ENCODE measurements at regions not wholly inside any gene's neighbourhood (a gene's known extent, or its start where the extent isn't known, plus 50 kb on each side); places are given as distances from the start of the nearest gene placed in this dataset.
A peak's percentile ranks its signal among the peaks of the same experiment; 100 is the strongest.
"Not testable (repeated sequence)": the region's sequence is repeated elsewhere in the genome, so short reads cannot be mapped to it uniquely, and the experiment has no call there.

DNA sequence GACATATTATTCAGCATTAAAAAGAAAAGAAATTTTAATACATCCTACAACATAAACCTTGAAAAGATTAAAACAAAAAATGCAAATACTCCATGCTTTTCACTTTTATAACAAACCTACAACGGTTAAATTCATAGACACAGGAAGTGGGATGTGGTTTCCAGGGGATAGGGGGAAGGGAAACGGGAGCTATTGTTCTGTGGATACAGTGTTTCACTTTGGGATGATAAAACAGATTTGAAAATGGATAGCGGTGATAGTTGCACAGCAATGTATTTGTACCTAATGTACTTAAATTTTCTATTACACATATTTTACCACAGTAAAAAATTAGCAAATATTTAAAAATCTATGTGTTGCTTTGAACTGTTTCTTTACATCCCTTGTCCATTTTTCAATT lies 368.0 kb downstream of the CDY2B start:
- DNase-seq (ENCODE audit: low read depth): not testable (repeated sequence)

DNA sequence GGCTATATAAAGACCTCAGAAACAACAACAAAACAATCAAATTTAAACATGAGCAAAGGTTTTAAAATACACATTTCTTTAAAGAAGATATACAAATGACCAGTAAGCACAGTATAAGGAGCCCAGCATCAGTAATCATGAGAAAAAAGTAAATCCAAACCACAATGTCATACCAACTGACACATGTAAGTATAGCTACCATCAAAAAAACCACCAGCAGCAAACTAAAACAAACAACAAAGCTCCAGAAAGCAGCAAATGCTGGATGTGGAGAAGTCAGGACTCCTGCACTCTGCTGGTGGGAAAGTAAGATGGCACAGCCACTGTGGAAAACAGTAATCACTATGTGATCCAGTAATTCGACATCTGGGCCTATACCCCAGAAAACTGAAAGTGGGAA lies 368.5 kb downstream of the CDY2B start:
- DNase-seq (ENCODE audit: low read depth): not testable (repeated sequence)

GRCh38 chrY:17505834-17506233 lies 374.2 kb downstream of the CDY2B start:
- not testable (repeated sequence) for DNase-seq (ENCODE audit: low read depth)

DNA sequence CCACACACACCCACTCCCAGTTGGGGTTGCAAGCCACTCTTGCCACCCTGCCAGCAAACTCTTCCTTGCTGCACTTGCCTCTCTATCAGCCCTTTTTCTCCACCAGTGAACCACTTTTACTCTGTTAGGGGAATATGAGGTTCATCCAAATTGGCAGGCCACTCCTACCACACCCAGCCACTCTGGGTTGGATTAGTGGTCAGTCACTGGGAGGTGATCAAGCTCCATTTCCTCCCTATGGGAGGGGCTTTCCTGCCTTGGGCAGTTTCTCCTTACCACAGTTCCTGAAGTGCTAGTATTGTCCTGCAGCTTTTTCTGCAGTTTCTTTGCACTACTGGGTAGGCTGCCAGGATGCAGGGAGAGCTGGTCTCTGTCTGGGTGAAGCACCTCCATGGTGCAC lies 395.3 kb downstream of the CDY2B start:
- not testable (repeated sequence) for DNase-seq (ENCODE audit: low read depth)

- DNase-seq (ENCODE audit: low read depth): not testable (repeated sequence)
Observed at GRCh38 chrY:17484157-17484556, 395.9 kb downstream of the CDY2B start.

- not testable (repeated sequence) for DNase-seq (ENCODE audit: low read depth)
Observed at GRCh38 chrY:17481389-17482022, 398.5 kb downstream of the CDY2B start.

DNA sequence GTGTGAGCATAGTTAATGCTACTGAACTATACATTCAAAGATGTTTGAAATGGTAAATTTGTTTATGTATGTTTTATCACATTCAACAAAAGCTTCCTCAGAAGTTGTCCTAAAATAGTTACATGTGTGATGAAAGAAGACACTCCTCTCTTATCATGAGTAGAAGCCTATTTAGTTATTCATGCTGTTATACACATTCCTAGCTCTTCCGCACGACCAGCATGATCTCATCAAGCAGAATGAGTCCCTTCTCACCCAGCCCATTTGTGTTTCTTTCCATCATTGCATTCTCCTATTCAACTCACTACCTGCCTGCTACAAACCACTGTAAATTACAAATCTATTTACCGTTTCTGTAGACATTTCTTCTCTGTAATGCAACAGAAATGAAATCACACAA lies 408.0 kb downstream of the CDY2B start:
- not testable (repeated sequence) for DNase-seq (ENCODE audit: low read depth)

DNA sequence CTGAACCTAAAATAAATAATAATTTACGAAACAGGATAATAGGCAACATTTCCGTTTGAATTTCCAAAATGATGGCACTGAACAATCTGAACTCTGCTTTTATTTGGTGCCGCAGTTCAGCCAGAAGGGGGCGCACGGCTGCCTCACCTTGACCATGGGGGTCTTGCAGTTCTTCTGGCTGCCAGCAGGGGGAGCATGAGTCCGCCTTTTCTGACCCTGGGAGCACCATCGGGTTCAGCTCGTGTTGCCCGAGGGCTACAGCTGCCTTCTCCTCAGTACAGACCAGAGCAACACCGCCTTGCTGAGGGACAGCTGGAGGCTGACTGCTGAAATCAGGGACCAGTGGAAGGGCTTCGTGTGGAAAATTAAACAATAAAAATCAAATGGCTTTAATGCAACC lies 420.3 kb downstream of the CDY2B start:
- DNase-seq (ENCODE audit: low read depth): not testable (repeated sequence)

DNA sequence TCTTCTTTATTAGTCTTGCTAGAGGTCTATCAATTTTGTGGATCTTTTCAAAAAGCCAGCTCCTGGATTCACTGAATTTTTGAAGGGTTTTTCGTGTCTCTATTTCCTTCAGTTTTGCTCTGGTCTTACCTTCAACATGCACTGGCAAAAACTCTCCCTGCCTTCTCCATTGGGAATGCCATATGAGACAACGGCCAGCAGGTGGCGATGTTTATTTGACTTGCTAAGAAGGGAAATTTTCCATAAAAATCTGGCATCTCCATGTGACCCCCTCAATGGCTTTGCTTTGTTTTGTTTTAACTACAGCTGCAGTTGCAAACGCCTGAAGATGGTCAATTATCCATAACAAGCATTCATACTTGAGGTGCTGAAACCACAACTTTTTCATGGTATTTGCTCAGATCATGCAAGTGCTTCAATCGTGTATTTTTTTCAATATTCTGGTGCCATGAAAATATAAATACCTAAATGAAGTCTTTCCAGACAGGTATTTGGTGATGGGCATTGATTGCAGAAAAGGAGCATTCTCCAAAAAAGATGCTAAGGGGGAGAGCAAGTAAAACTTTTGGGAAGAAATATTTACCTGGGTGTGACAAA lies 449.4 kb downstream of the CDY2B start:
- DNase-seq (ENCODE audit: low read depth): peak; percentile 0

DNA sequence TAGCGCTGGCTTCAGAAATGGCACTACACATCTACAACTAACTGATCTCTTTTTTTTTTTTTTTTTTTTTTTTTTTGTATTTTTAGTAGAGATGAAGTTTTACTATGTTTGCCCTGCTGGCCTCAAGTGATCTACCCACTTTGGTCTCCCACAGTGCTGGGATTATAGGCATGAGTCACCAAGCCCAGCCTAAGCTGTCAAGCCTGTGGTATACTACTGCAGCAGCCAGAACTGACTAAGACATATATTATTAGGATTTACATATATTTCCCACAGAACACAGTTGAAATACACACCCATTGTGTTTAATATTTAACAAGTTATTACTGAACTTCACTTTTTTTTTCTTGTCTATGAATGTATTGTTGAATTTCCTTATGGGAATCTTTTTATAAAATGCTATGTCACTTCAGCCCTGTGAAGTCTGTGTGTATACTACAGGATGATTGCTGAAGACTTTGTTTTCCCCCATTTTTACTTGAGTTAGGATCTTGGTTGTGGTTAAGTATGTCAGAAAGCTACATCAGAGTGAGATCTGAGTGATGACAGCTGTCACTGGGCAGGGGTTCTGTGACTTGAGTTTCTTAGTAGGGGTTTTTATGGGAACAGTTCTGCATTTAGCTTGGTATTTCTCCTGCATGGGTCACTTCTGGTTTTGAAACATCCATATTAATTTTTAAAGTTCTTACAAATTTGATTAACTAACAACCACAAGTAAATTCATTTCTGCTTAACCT lies 481.5 kb downstream of the CDY2B start:
- no peak for DNase-seq (ENCODE audit: low read depth)

DNA sequence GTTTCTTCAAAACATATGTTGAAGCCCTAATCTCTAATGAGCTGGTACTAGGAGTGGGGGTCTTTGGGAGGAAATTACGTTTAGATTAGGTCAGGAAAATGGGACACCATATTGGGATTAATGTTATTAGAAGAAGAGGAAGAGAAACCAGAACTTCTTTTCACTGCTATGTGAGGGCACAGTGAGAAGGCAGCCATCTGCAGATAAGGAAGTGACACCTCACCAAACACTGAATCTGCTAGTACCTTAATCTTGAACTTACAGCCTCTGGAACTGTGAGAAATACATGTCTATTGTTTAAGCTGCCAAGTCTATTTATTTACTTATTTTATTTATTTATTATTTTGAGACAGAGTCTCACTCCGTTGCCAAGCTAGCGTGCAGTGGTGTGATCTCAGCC lies 482.4 kb downstream of the CDY2B start:
- no peak for DNase-seq (ENCODE audit: low read depth)

DNA sequence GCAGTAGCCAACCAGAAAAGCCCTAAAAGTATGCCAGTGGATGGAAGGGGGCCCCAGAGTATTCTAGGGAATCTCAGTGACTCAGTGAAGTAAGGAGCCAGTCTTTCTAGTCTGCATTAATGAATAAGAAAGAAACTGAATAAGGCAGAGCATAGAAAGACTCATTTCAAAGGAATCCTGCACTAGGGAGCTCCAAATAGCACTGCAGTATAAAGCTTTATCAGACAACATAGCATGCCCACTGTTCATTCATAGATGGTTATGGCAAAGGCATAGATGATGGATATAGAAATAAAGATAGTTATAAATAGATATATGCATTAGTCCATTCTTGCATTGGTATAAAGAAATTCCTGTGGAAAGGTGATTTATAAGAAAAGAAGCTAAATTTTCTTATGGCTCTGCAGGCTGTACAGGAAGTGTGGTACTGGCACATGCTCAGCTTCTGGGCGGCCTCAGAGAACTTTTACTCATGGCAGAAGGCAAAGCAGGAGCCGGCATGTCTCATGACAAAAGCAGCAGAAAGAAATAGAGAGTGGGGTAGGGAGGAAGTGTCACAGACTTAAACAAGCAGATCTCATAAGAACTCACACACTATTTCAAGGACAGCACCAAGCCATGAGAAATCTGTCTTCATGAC lies 498.5 kb downstream of the CDY2B start:
- no peak for DNase-seq (ENCODE audit: low read depth)

GRCh38 chrY:17378326-17378725 lies 501.7 kb downstream of the CDY2B start:
- no peak for DNase-seq (ENCODE audit: low read depth)

- DNase-seq (ENCODE audit: low read depth): no peak
Observed at GRCh38 chrY:17368413-17368812, 511.6 kb downstream of the CDY2B start.

DNA sequence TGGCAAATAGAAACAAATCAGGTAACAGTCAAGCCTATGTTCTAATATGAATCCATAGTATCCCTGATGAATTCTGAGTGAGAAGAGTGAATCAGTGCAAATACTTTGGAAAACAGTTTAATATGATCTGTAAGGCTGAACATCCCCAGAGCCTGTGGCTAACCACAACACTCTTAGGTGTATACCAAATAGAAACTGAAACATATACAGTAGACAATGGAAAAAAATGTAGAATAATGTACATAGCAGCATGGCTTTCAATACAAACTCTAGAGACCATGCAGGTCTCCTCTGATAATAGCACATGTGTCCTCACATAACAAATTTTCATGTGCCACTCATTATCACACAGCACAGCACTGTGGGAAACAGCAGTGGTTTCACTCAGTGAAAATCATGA lies 513.6 kb downstream of the CDY2B start:
- no peak for DNase-seq (ENCODE audit: low read depth)

DNA sequence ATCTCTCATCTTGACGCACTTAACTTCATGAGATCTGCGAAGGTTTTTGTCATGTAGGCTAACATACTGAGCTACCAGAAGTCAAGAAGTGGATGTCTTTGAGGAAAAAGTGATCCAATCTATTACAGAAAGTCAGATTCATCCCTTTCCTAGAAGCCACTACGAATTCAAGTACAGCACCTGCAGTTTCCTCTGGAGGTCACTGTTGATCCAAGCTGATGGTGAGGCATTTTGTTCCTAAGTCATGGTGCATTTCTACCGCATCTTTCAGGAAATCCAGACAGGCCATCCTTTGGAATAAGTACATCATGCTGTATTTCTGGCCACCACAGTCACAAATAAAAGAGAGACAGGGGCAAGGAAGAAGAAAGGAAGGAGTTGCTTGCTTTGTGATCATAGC lies 541.0 kb downstream of the CDY2B start:
- DNase-seq (ENCODE audit: low read depth): no peak

GRCh38 chrY:17330733-17331132 lies 549.3 kb downstream of the CDY2B start:
- no peak for DNase-seq (ENCODE audit: low read depth)

- DNase-seq (ENCODE audit: low read depth): peak; percentile 0
Observed at GRCh38 chrY:17319916-17320315, 560.1 kb downstream of the CDY2B start.

DNA sequence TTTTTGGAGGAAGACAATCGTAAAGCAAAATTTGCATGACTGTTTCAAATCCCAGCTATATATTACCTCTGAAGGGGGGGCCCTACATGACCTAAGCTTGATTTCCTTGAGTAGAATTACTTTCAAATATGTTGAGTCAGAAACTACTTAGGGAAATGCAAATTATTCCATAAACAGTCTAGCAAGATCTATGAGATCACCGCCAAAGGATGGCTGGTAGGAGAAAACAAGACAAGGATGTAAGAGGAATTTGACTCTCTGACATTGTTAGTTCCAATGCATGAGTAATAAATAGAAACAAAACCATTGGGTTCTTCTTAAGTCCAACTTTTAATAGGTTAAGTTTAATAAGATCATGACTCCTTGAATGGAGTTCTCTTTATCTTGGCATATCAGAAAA lies 561.4 kb downstream of the CDY2B start:
- no peak for DNase-seq (ENCODE audit: low read depth)

DNA sequence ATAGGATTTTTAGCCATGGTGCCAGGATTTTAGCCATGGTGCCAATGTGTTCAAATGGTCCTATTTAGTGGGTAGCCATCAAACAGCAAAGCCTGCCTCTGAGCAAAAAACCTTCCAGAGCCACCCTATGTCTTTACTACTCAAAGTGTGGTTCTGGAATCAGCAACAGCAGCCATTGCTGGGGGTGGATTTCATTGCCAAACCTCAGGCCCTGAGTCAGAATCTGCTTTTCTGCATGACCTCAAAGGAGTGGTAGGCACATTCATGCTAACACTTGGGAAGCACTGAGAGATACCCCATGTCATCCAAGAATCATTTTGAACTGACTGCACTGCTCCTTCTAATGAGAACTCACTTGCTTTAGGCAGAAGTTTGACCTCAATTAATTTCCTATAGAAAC lies 603.0 kb downstream of the CDY2B start:
- no peak for DNase-seq (ENCODE audit: low read depth)

- no peak for DNase-seq (ENCODE audit: low read depth)
Observed at GRCh38 chrY:17259497-17259896, 620.5 kb downstream of the CDY2B start.

GRCh38 chrY:17238406-17238805 lies 641.6 kb downstream of the CDY2B start:
- no peak for DNase-seq (ENCODE audit: low read depth)

DNA sequence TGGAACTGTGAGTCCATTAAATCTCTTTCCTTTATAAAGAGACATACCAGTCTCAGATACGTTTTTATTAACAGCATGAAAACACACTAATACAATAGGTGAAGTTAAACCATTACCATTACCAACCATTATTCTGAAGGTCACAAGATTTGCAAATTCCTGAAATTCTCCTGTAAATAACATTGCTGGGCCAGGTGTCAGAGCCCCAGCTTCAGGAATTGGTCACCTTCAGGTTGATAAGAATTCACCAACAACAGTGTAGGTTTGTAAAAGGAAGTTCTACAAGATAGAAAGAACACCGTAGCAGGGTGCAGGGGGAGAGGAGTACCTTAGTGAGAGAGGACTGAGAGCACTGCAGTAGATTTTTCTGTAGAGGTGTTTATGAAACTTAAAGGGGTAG lies 644.3 kb downstream of the CDY2B start:
- no peak for DNase-seq (ENCODE audit: low read depth)
